Activated CD8-positive, alpha-beta T cell treated with anti-CD3 and anti-CD28 coated beads for 36 hours (primary cell): ENCODE measurements at regions not wholly inside any gene's neighbourhood (a gene's known extent, or its start where the extent isn't known, plus 50 kb on each side); places are given as distances from the start of the nearest gene placed in this dataset.

Experiments
- ATAC-seq: fragments of 200-7000 bp; cut with Tn5 transposase; one replicate; pipeline ENCODE4 v1.10.0; 2021; ENCODE audit warnings: mild to moderate bottlenecking, moderate library complexity
- CTCF ChIA-PET: fragments of 350-600 bp; sonication (Branson Sonifier 250); formaldehyde crosslinking; loops from one replicate; lab custom pipeline; 2021; ENCODE audit warnings: antibody characterized with exemption; lab: Charles Lee
- POLR2A ChIA-PET: fragments of 350-600 bp; sonication (Branson Sonifier 250); formaldehyde crosslinking; loops from one replicate; lab custom pipeline; 2021; ENCODE audit warnings: antibody characterized with exemption; lab: Charles Lee
- DNase-seq: peaks from one replicate; pipeline ENCODE4 v3.0.0-alpha.2; 2020
- H3K27ac Mint-ChIP-seq: one replicate; pipeline ENCODE4 v1.8.0; 2021; ENCODE audit warnings: mild to moderate bottlenecking, mixed read lengths
- H3K27me3 Mint-ChIP-seq: one replicate; pipeline ENCODE4 v1.8.0; 2021; ENCODE audit warnings: mixed read lengths
- H3K36me3 Mint-ChIP-seq: one replicate; pipeline ENCODE4 v1.8.0; 2021; ENCODE audit warnings: low read depth, mixed read lengths
- H3K4me1 Mint-ChIP-seq: one replicate; pipeline ENCODE4 v1.8.0; 2021; ENCODE audit warnings: low read depth, mixed read lengths
- H3K4me3 Mint-ChIP-seq: one replicate; pipeline ENCODE4 v1.8.0; 2021; ENCODE audit warnings: mild to moderate bottlenecking, moderate library complexity, mixed read lengths
- H3K9me3 Mint-ChIP-seq: one replicate; pipeline ENCODE4 v1.8.0; 2021; ENCODE audit warnings: mixed read lengths
- intact Hi-C: fragments of 100-400 bp; cut with micrococcal nuclease; formaldehyde crosslinking; loops from one replicate; pipeline ENCODE4 v1.10.0; 2022
- TF ChIP-seq, protein P1 (sequence below): fragments of 200-600 bp; IDR thresholded peaks from one replicate; pipeline ENCODE4 v1.8.0; 2022; ENCODE audit warnings: antibody characterized with exemption, mild to moderate bottlenecking

DNA sequence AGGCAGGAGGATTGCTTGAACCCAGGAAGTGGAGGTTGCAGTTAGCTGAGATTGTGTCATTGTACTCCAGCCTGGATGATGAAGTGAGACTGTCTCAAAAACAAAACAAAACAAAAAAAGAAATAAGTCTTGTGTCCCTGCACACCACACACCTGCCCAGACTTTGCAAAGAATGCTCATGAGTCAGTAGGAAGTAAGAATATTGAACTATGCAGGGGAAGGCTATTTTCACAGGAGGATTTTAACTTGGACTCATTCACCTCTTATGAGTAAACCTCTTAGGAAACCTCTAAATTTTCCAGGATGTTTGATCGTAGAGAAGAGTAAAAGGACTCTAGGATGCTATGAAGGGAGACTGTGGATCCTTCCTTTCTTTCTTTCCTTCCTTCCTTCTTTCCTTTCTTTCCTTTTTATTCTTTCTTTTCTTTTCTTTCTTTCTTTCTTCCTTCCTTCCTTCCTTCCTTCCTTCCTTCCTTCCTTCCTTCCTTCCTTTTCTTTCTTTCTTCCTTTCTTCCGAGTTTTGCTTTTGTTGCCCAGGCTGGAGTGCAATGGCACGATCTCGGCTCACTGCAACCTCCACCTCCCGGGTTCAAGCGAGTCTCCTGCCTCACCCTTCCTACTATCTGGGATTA, 96.7 kb upstream of the CLINT1 start:
- POLR2A ChIA-PET: interaction anchor here (1.5 kb wide), 1 partner anchor 101 kb away, joined by 3 read pairs; no protein-coding TSS in a partner anchor
- peaks cover 3% of the 10 kb centered on the region for H3K27me3 Mint-ChIP-seq
- no peaks in the 10 kb centered on the region for H3K9me3 Mint-ChIP-seq
- no peak overlapping the region for H3K27ac Mint-ChIP-seq
- intact Hi-C loops: no loop called here
- TF ChIP-seq, protein P1, sequence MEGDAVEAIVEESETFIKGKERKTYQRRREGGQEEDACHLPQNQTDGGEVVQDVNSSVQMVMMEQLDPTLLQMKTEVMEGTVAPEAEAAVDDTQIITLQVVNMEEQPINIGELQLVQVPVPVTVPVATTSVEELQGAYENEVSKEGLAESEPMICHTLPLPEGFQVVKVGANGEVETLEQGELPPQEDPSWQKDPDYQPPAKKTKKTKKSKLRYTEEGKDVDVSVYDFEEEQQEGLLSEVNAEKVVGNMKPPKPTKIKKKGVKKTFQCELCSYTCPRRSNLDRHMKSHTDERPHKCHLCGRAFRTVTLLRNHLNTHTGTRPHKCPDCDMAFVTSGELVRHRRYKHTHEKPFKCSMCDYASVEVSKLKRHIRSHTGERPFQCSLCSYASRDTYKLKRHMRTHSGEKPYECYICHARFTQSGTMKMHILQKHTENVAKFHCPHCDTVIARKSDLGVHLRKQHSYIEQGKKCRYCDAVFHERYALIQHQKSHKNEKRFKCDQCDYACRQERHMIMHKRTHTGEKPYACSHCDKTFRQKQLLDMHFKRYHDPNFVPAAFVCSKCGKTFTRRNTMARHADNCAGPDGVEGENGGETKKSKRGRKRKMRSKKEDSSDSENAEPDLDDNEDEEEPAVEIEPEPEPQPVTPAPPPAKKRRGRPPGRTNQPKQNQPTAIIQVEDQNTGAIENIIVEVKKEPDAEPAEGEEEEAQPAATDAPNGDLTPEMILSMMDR: no peak
- no peaks in the 10 kb centered on the region for H3K36me3 Mint-ChIP-seq
- DNase-seq: no peak
- no peak for ATAC-seq
- H3K4me3 Mint-ChIP-seq: no peak overlapping the region
- CTCF ChIA-PET: interaction anchor here (1.6 kb wide), 1 partner anchor 187 kb away, joined by 5 read pairs; no protein-coding TSS in a partner anchor
- H3K4me1 Mint-ChIP-seq: no peaks in the 10 kb centered on the region

DNA sequence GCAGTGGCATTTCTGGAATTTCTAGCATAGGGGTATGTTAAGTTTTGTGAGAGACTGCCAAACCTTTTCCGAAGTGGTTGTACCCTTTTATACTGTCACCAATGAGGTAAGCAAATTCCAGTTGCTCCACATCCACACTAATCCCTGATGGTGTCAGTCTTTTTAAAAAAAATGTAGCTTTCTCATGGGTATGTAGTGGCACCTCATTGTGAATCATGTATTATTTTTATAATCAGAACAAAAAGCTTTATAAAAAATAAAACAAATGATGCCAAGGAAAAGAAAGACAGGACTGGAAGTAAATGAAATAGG, 93.4 kb upstream of the CLINT1 start:
- H3K9me3 Mint-ChIP-seq: no peaks in the 10 kb centered on the region
- ChIA-PET POLR2A (no interaction called here), CTCF (interaction anchor here (2.1 kb wide), 1 partner anchor 135 kb away, joined by 10 read pairs; no protein-coding TSS in a partner anchor)
- peaks cover 4% of the 10 kb centered on the region for H3K4me1 Mint-ChIP-seq
- TF ChIP-seq, protein P1: no peak
- ATAC-seq (no peak), DNase-seq (no peak)
- H3K4me3 Mint-ChIP-seq: no peak overlapping the region
- peaks cover 7% of the 10 kb centered on the region for H3K27me3 Mint-ChIP-seq
- no peak overlapping the region for H3K27ac Mint-ChIP-seq
- intact Hi-C loops: no loop called here
- H3K36me3 Mint-ChIP-seq: no peaks in the 10 kb centered on the region

DNA sequence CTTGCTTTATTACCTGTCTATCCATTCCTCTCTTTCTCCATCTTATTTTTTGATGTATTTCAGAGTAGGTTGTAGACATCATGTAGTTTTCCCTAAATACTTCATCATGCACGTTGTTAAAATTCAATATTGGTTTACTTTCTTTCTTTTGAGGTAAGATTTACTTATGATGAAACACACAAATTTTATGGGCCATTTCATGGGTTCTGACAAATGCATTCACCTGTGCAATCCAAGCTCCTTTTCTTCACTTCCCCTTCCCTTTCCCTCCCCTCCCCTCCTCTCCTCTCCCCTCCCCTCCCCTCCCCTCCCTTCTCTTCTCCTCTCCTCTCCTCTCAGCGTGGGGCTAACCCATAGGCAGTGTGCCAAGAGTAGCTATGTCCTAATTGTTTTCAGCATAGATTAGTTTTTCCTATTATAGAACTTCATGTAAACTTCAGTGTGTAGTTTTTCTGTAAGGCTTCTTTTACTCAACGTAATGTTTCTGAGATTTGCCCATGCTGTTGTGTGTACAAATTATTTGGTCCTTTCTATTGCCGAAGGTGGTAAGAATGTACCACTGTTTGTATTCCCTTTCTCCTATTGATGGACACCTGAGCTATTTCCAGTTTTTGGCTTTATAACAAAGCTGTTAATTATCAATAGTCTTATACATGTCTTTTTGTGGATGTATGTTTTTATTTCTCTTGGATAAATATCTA, 92.9 kb upstream of the CLINT1 start:
- Mint-ChIP-seq H3K27me3 (peaks cover 7% of the 10 kb centered on the region), H3K9me3 (no peaks in the 10 kb centered on the region), H3K4me1 (peaks cover 4% of the 10 kb centered on the region), H3K4me3 (no peak overlapping the region), H3K27ac (no peak overlapping the region), H3K36me3 (no peaks in the 10 kb centered on the region)
- intact Hi-C loops: no loop called here
- DNase-seq (no peak), ATAC-seq (no peak)
- TF ChIP-seq, protein P1: no peak
- ChIA-PET CTCF (interaction anchor here (4.0 to 4.5 kb wide), 2 partner anchors 133 to 189 kb away, joined by 53 to 80 read pairs; no protein-coding TSS in a partner anchor), POLR2A (no interaction called here)

DNA sequence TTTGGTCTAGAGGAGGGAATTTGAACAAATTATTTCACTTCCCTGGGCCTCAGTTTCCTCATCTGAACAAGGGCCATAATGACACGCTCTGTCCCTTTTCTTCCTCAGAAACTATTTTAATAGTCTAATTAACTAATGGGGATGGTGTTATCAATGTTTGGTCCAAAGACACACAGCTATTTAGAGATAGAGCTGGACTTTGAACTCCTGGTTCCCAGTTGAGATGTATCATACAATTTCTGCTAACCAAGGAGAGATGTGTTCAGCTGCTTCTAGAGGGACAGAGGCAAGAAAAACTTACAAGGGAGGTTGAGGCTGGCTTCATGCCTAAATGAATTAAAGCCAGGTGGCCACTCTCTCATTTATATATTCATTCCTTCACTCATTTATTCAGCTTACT, 90.6 kb upstream of the CLINT1 start:
- intact Hi-C loops: loop anchor here (1.0 to 5.0 kb wide), 2 partner anchors 133 to 187 kb away; no protein-coding TSS in a partner anchor
- H3K36me3 Mint-ChIP-seq: no peaks in the 10 kb centered on the region
- ATAC-seq (no peak), DNase-seq (no peak)
- CTCF ChIA-PET: interaction anchor here (0.7 to 4.5 kb wide), 33 partner anchors 9 to 206 kb away, joined by 3 to 80 read pairs (median 6); partner anchors contain the start of gene LSM11
- TF ChIP-seq, protein P1: no peak
- H3K9me3 Mint-ChIP-seq: no peaks in the 10 kb centered on the region
- no peak overlapping the region for H3K27ac Mint-ChIP-seq
- no peak overlapping the region for H3K4me3 Mint-ChIP-seq
- POLR2A ChIA-PET: interaction anchor here (0.9 kb wide), 1 partner anchor 94 kb away, joined by 3 read pairs; no protein-coding TSS in a partner anchor
- peaks cover 4% of the 10 kb centered on the region for H3K4me1 Mint-ChIP-seq
- peaks cover 6% of the 10 kb centered on the region for H3K27me3 Mint-ChIP-seq
